IgD-negative memory B cell (primary cell): ENCODE measurements at regions not wholly inside any gene's neighbourhood (a gene's known extent, or its start where the extent isn't known, plus 50 kb on each side); places are given as distances from the start of the nearest gene placed in this dataset.

ENCODE experiments used
- H3K27ac Mint-ChIP-seq, 3 donors: one replicate each; pipeline ENCODE4 v1.8.0; 2020 to 2022; ENCODE audit warnings: mild to moderate bottlenecking in 3 of 3, mixed read lengths in 3 of 3, moderate library complexity in 1 of 3
- H3K27me3 Mint-ChIP-seq: one replicate; pipeline ENCODE4 v1.8.0; 2021; ENCODE audit warnings: mixed read lengths
- H3K36me3 Mint-ChIP-seq: one replicate; pipeline ENCODE4 v1.8.0; 2020; ENCODE audit warnings: mild to moderate bottlenecking, mixed read lengths
- H3K4me1 Mint-ChIP-seq, 3 donors: one replicate each; pipeline ENCODE4 v1.8.0; 2020 to 2022; ENCODE audit warnings: mixed read lengths in 3 of 3, mild to moderate bottlenecking in 1 of 3
- H3K4me3 Mint-ChIP-seq, 4 donors: one replicate each; pipeline ENCODE4 v1.8.0; 2020 to 2022; ENCODE audit warnings: mild to moderate bottlenecking in 4 of 4, mixed read lengths in 4 of 4, moderate library complexity in 3 of 4
- H3K9me3 Mint-ChIP-seq, 3 donors: one replicate each; pipeline ENCODE4 v1.8.0; 2020 to 2021; ENCODE audit warnings: mixed read lengths in 3 of 3, mild to moderate bottlenecking in 1 of 3

GRCh38 chr3:170751899-170752293 lies 118.1 kb downstream of the RPL22L1 start:
- H3K27me3 Mint-ChIP-seq = peaks cover 20% of the 10 kb centered on the region

GRCh38 chr3:170751083-170751898 lies 118.7 kb downstream of the RPL22L1 start:
- Mint-ChIP-seq H3K4me1 (no peaks in the 10 kb centered on the region), H3K9me3 (peaks cover 0 to 5% (median 0%) of the 10 kb centered on the region in 3 donors), H3K4me3 (no peak overlapping the region), H3K27ac (peak overlapping the region in 1 of 3 donors; percentile 32), H3K36me3 (no peaks in the 10 kb centered on the region), H3K27me3 (peaks cover 24% of the 10 kb centered on the region)

More at GRCh38 chr3:170751899-170752293, 118.1 kb downstream of the RPL22L1 start:
- H3K4me3 Mint-ChIP-seq = no peak overlapping the region
- H3K4me1 Mint-ChIP-seq = no peaks in the 10 kb centered on the region
- no peaks in the 10 kb centered on the region for H3K36me3 Mint-ChIP-seq
- H3K27ac Mint-ChIP-seq = no peak overlapping the region
- H3K9me3 Mint-ChIP-seq = peaks cover 0 to 5% (median 0%) of the 10 kb centered on the region in 3 donors

GRCh38 chr3:170750478-170750830 lies 119.5 kb downstream of the RPL22L1 start:
- peaks cover 0 to 5% (median 0%) of the 10 kb centered on the region in 3 donors for H3K9me3 Mint-ChIP-seq
- H3K4me3 Mint-ChIP-seq = no peak overlapping the region
- H3K27me3 Mint-ChIP-seq = peaks cover 25% of the 10 kb centered on the region
- no peaks in the 10 kb centered on the region for H3K4me1 Mint-ChIP-seq
- H3K27ac Mint-ChIP-seq = no peak overlapping the region
- H3K36me3 Mint-ChIP-seq = no peaks in the 10 kb centered on the region

- Mint-ChIP-seq H3K36me3 (no peaks in the 10 kb centered on the region), H3K4me1 (no peaks in the 10 kb centered on the region), H3K27ac (no peak overlapping the region), H3K9me3 (peaks cover 0 to 5% (median 0%) of the 10 kb centered on the region in 3 donors), H3K27me3 (peaks cover 25% of the 10 kb centered on the region), H3K4me3 (no peak overlapping the region)
These were observed 120.1 kb downstream of the RPL22L1 start for GRCh38 chr3:170749765-170750477.

- H3K4me3 Mint-ChIP-seq = no peak overlapping the region
- peak overlapping the region in 1 of 3 donors; percentile 28 for H3K27ac Mint-ChIP-seq
- no peaks in the 10 kb centered on the region for H3K4me1 Mint-ChIP-seq
- peaks cover 0 to 5% (median 0%) of the 10 kb centered on the region in 3 donors for H3K9me3 Mint-ChIP-seq
- H3K27me3 Mint-ChIP-seq = peaks cover 25% of the 10 kb centered on the region
- H3K36me3 Mint-ChIP-seq = no peaks in the 10 kb centered on the region
These were observed 120.8 kb downstream of the RPL22L1 start for GRCh38 chr3:170749185-170749584.

GRCh38 chr3:170746175-170746942 lies 123.6 kb downstream of the RPL22L1 start:
- no peak overlapping the region for H3K27ac Mint-ChIP-seq
- H3K9me3 Mint-ChIP-seq = peaks cover 0 to 3% (median 0%) of the 10 kb centered on the region in 3 donors
- H3K36me3 Mint-ChIP-seq = no peaks in the 10 kb centered on the region
- no peak overlapping the region for H3K4me3 Mint-ChIP-seq
- peaks cover 15% of the 10 kb centered on the region for H3K27me3 Mint-ChIP-seq
- no peaks in the 10 kb centered on the region for H3K4me1 Mint-ChIP-seq

- H3K4me1 Mint-ChIP-seq = peaks cover 0 to 1% (median 0%) of the 10 kb centered on the region in 3 donors
- H3K36me3 Mint-ChIP-seq = no peaks in the 10 kb centered on the region
- no peak overlapping the region for H3K4me3 Mint-ChIP-seq
- H3K27ac Mint-ChIP-seq = no peak overlapping the region
- H3K9me3 Mint-ChIP-seq = peaks cover 0 to 6% (median 0%) of the 10 kb centered on the region in 3 donors
- H3K27me3 Mint-ChIP-seq = peaks cover 16% of the 10 kb centered on the region
These were observed 124.7 kb downstream of the RPL22L1 start for GRCh38 chr3:170745211-170745718.

- H3K4me3 Mint-ChIP-seq = no peak overlapping the region
- peaks cover 0 to 1% (median 0%) of the 10 kb centered on the region in 3 donors for H3K4me1 Mint-ChIP-seq
- no peaks in the 10 kb centered on the region for H3K36me3 Mint-ChIP-seq
- H3K9me3 Mint-ChIP-seq = peaks cover 0 to 5% (median 5%) of the 10 kb centered on the region in 3 donors
- H3K27me3 Mint-ChIP-seq = peaks cover 10% of the 10 kb centered on the region
- no peak overlapping the region for H3K27ac Mint-ChIP-seq
These were observed 128.1 kb downstream of the RPL22L1 start for GRCh38 chr3:170741756-170742529.

GRCh38 chr3:170740726-170741591 lies 129.0 kb downstream of the RPL22L1 start:
- H3K27ac Mint-ChIP-seq = no peak overlapping the region
- H3K4me1 Mint-ChIP-seq = peaks cover 0 to 1% (median 0%) of the 10 kb centered on the region in 3 donors
- peaks cover 0 to 5% (median 5%) of the 10 kb centered on the region in 3 donors for H3K9me3 Mint-ChIP-seq
- H3K36me3 Mint-ChIP-seq = no peaks in the 10 kb centered on the region
- peaks cover 7% of the 10 kb centered on the region for H3K27me3 Mint-ChIP-seq
- H3K4me3 Mint-ChIP-seq = no peak overlapping the region

GRCh38 chr3:170740285-170740684 lies 129.7 kb downstream of the RPL22L1 start:
- Mint-ChIP-seq H3K9me3 (peaks cover 0 to 5% (median 5%) of the 10 kb centered on the region in 3 donors), H3K36me3 (no peaks in the 10 kb centered on the region), H3K27ac (no peak overlapping the region), H3K4me1 (peaks cover 0 to 1% (median 0%) of the 10 kb centered on the region in 3 donors), H3K27me3 (peaks cover 7% of the 10 kb centered on the region), H3K4me3 (no peak overlapping the region)

GRCh38 chr3:170739410-170739809 lies 130.6 kb downstream of the RPL22L1 start:
- Mint-ChIP-seq H3K27ac (no peak overlapping the region), H3K27me3 (peaks cover 11% of the 10 kb centered on the region), H3K36me3 (no peaks in the 10 kb centered on the region), H3K9me3 (peaks cover 0 to 5% (median 5%) of the 10 kb centered on the region in 3 donors), H3K4me1 (peaks cover 0 to 1% (median 0%) of the 10 kb centered on the region in 3 donors), H3K4me3 (no peak overlapping the region)

GRCh38 chr3:170738766-170739165 lies 131.2 kb downstream of the RPL22L1 start:
- peaks cover 0 to 5% (median 5%) of the 10 kb centered on the region in 3 donors for H3K9me3 Mint-ChIP-seq
- no peak overlapping the region for H3K27ac Mint-ChIP-seq
- peaks cover 11% of the 10 kb centered on the region for H3K27me3 Mint-ChIP-seq
- no peak overlapping the region for H3K4me3 Mint-ChIP-seq
- no peaks in the 10 kb centered on the region for H3K36me3 Mint-ChIP-seq
- peaks cover 0 to 1% (median 0%) of the 10 kb centered on the region in 3 donors for H3K4me1 Mint-ChIP-seq

- H3K9me3 Mint-ChIP-seq = peaks cover 0 to 5% (median 5%) of the 10 kb centered on the region in 3 donors
- H3K4me1 Mint-ChIP-seq = peaks cover 0 to 1% (median 0%) of the 10 kb centered on the region in 3 donors
- H3K27ac Mint-ChIP-seq = no peak overlapping the region
- H3K27me3 Mint-ChIP-seq = peaks cover 11% of the 10 kb centered on the region
- H3K4me3 Mint-ChIP-seq = no peak overlapping the region
- no peaks in the 10 kb centered on the region for H3K36me3 Mint-ChIP-seq
These were observed 132.4 kb downstream of the RPL22L1 start for GRCh38 chr3:170737498-170738162.
